HG02642 (cell line): ENCODE measurements at regions not wholly inside any gene's neighbourhood (a gene's known extent, or its start where the extent isn't known, plus 50 kb on each side); places are given as distances from the start of the nearest gene placed in this dataset.
"Not testable (repeated sequence)": the region's sequence is repeated elsewhere in the genome, so short reads cannot be mapped to it uniquely, and the experiment has no call there.

Experiments used
- ATAC-seq: cut with Tn5 transposase; IDR thresholded peaks from one replicate; pipeline ENCODE4 v1.9.1; 2021; ENCODE audit warnings: mild to moderate bottlenecking; ENCODE audit not compliant: unreplicated experiment, poor library complexity

DNA sequence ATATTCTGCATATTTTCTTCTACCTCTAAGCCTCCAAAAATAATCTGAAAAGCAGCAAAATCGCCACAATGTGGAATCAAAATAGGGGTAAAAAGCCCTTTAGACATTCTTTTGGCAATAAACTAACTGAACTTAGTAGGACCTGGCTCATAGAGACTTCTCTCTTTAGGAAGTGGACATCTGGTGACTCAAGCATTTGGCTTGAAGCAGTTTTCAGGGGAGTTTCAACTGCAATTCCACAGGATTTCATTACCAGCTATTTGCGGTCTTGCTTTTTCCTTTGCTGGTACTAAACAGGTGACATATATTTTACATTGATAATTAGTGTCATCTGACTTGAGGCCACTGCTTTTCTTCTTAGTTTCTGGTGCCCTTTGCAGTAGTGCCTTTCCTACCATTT is 173.2 kb upstream of the FBN2 start:
- no peak for ATAC-seq

DNA sequence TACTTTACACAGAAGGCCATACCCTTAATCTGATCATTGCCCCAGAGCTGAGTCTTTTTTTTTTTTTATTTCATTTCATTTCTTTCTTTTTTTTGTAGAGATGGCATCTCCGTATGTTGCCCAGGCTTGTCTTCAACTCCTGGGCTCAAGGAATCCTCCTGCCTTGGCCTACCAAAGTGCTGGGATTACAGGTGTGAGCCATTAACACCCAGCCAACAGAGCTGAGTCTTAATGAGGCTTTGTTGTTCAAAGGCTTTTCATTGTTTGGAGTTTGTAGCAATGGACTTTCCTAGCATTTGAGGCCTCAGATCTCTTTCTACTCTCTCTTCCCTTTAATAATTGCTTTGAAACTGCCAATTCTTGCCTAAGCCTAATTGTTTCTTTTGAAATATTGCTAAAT is 176.5 kb upstream of the FBN2 start:
- ATAC-seq = no peak

DNA sequence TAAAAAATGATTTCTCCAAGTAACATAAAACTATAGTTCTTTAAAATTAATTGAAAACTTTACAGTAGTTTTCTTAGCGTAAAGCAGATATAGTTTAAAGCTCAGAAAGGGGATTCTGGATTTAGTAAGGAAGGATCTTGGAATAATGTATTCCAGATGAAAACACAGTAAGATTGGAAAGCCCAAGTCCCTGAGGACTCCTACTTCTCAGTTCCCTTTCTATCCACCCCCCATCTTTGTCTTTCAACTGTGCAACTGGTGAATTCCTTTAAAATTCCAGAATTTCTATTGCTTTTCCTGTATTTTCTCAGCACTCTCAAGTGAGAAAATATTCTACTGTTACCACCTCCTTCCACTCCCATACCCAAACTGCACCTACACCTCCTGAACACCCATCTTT is 184.5 kb upstream of the FBN2 start:
- no peak for ATAC-seq

DNA sequence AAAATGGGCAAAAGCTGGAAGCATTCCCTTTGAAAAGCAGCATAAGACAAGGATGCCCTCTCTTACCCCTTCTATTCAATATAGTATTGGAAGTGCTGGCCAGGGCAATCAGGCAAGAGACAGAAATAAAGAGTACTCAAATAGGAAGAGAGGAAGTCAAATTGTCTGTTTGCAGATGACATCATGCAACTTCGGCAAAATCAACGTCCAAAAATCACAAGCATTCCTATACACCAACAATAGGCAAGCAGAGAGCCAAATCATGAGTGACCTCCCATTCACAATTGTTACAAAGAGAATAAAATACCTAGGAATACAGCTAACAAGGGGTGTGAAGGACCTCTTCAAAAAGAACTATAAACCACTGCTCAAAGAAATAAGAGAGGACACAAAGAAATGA is 192.0 kb upstream of the FBN2 start:
- ATAC-seq = not testable (repeated sequence)

DNA sequence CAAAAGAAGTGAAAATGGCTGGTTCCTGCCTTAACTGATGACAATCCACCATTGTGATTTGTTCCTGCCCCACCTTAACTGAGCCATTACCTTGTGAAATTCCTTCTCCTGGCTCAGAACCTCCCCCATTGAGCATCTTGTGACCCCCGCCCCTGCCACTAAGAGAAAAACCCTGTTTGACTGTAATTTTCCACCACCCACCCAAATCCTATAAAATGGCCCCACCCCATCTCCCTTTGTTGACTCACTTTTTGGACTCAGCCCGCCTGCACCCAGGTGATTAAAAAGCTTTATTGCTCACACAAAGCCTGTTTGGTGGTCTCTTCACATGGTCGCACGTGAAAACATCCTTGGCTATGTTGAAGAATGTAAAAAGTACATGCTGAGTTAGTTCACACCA is 197.6 kb upstream of the FBN2 start:
- not testable (repeated sequence) for ATAC-seq

DNA sequence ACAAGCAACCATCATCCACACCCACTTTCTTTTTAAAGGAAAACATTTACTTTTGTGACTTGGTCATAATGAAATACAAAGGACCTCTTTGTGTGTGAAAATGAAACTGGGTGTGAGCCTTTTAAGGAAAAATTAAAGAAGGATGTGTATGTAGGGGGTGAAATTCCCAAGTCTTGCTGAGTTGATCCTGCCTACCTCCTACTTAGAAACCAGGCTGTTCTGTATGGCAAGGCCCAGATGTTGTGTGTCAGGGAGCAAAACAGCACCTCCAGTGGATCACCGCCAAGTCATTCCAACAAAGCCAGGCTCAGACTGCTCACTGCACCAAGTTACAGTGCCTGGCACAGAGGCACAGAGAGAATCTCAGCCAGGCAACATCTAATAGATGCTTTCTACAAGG is 198.5 kb upstream of the FBN2 start:
- no peak for ATAC-seq

DNA sequence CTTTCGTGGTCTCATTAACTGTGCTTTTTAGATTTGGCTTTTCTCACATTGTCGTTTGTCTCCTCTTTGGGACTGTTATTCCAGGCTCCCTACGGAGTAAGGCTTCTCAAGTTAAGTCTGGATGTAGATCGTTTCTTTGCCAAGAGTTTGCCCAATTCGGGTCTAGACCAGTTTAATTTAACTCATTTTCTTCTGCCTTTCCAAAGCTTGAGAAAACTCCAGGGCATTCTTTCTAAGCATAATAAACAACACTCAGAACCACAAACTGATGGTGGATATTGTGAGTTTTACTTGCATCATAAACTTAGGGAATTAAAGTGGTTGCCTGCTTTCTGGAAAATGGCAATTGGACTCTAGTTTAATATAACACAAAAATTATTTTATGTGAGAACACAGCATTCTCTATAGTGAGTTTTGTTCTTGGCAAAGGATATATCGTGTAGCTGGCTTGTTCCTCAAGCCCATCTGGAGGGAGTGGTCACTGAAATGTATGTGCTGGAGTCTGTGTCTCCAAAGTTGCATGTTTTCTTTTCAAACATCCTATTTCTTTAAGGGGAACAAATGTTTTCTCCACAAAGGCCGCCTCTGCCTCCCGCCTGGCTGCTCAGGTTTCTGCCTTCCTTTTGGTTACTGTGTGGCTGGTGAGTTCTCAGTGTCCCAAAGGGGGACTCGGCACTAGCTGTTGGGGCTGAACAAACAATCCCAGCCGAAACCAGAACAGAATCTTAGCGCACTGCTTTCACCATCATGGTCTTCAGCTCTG is 211.3 kb upstream of the FBN2 start:
- ATAC-seq = no peak

DNA sequence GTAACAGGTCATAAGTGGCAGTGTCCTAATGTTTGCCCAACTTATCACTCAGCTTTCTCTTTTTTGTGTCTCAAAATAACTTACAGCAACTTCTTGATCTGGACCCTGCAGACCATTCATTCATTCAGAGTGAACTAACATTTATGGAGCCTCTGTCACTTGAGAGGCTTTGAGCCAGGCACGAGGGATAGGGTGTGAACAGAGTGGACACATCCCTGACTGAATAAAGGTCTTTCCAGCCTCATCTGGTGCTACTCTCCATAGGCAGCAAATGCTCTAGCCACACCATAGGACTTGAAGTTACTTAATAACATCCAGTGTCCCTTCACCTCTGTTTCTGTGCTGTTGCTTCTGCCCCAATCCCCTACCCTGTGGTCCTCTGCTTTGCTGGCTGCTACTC is 212.1 kb upstream of the FBN2 start:
- no peak for ATAC-seq

DNA sequence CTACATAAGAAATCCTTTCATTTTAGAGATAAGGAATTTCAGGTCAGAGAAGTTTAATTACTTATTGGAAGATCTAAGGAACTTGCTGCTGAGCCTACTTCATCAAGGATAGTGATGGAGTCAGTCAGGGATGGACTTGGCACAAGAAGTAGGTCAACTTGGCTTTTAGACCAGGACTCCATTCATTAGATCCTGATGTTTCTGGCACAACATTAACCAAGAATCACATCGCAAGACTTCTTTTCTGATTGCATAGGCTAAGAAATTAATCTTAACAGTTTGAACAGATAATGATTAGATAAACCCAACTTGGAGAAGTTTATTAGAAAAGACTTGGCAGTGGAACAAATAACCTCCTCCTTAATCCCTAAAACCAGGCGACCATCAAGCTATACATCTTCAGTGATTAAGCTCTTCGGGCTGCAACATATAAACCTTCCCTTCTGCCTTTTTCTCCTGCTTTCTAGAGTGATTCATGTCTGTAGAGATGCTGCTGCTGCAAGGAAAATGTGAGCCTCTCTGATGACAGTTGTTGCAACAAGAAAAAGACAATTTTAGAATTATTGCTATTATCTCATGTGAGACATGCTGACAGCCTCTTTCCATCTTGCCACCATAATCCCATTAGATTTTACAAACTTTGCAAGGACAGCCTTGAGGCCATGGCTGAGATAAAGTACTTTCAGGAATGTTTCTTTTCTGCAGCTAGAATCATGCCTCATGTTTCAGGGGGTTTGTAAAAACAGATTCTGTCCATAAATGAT is 207.9 kb upstream of the SLC27A6 start:
- no peak for ATAC-seq

DNA sequence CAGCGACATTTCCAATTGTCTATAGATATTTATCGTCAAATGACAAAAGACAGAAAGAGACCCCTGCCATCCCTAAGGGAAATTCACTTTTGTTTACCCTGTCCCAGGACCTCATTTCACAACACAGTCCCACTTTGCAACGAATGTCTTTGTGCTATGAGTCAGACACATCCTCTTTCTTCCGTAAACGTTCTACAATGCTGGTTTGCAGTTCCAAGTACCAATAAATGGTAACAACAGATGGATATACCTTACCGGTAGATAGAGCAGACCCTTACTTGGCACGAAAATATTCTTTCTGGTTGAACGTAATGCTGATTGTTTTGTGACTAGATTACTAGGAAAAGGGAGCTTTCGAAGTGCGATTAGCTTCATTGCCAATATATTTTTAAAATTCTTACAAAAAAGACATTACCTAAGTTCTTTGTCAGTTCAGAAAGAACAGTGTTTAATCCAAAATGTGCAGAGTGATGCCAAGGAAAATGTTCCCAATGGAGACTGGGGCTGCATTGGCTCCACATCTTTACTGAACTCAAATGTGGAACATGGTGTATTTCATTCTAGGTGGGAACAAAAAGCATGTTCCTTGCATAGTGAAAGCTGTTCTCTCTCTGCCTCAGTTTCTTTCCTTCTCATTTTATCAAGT is 202.5 kb upstream of the SLC27A6 start:
- ATAC-seq = no peak

DNA sequence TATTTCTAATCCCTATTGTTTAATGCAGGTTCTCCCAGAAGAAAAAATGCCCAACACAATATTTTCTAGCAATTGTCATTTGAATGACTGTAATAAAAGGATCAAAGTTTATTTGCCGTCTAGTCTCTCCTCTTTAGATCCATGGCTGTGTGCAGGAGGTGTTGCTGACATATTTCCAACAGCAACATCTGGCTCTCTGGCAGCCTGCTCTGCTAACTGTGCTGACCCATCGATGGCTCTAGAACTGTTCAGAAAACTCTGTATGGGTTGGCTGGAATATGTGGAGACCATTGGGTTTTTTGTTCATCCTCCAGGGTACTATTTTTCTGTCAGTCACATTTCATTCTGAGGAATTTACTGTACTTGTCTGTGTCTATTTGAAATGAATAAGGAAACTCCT is 202.0 kb upstream of the SLC27A6 start:
- no peak for ATAC-seq

DNA sequence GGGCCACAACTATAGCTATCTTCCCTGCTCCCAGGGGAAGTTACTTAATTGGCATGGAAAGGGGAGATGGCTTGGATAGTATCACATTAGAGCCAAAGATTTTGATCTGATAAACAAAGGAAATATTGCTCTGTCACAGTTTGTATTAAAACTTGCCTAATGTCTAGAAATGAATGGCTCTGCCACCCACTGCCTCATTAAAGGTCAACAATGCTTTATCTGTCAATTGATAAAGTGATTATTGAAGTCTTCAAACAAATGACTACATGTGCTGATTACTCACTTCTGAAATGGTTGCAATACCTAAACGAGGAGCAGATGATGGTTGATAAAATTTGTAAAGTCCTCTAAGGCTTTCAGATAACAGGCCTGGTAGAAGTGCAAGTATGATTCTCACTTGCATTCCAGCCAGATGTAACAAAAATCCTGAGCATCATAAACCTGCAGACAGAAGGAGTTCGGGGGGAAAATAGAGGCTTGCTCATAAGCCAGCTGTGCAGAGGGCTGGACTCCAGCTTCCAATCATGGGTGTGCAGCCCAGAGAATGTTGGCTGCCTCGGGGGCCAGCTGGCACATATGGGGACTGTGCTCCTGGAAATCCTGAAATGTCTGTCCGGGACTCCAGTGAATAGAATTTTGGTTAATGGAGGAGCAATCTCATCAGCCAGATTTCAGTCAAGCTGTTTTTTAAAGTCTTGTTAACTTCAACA is 200.5 kb upstream of the SLC27A6 start:
- ATAC-seq = no peak

DNA sequence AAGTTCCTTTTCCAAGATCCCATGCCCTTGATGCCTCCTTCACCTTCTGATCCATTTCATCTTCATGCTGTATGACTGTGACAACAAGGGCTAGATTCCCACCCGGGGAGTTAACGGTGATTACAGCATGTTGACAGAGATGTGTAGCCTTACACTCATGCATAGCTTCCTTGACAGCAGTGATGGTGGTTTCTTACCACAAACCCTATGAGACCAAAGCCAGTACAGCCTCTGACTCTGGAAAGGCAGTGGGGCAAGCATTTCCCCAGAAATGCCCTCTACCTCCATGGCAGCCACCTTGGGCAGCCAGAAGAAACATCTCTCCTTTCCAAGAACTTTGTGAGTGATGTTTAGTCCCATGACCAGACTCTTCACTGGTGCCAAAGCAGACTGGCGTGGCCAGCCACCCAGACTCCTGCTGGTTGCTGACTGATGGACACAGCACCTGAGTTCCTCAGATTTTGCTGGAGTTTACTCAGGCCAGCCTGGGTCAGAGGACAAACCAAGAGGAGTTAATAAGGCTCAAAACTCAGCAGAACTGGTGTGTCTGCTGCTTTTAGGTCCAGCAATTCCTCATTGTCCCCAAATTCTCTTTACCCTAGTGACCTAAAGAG is 199.7 kb upstream of the SLC27A6 start:
- no peak for ATAC-seq

DNA sequence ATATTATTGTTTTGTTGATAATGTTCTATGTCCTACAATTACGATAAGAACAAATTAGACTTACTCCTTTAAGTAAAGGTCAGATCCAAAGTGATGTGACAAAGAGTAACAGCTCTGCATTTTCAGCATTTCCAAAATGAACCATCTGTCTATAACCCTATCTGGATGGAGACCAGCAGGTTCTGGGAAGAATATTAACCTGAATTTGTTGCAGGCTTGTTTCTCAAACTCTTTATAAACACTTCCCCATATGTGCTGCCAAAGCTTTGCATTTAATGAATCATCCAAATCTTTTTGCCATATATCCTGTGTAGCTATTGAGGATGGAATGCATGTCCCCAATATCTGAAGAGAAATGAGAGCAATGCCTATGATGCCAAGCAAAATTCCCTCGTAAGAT is 198.9 kb upstream of the SLC27A6 start:
- ATAC-seq = no peak

DNA sequence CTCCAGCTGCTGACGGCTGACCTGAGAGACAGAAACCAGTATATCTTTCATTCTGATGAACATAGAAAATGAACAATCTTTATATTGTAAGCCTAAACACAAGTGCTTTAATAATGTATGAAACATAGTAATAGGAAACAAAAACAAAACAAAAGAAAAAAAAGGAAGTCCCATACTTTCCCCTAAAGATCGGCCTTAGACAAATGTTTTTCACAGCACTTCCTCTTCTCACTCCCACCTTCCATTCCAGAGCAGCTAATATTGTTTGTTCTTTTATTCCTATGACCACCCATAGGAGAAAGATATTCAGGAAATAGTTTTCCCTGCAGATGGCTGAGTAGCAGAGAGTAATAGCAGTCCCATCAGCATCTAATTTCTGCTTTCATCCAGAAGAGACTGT is 194.4 kb upstream of the SLC27A6 start:
- ATAC-seq = no peak

DNA sequence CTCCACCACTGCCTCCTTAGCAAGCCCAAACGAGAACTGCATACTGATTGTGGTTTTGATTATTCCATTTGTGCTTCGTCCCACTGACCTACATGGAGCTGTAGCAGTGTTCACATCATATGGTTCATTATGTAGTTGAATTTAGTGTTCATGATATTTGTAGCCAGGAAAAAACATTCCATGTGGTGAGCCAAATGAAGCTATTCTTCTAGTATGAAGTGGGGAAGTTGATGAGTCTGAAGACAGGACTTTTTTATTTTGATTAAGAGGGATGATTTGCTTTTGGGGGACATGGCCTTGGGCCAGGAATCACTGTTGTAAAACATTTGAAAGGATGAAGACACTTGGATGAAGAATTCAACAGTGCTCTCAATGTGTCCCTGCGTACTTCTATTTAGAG is 192.9 kb upstream of the SLC27A6 start:
- ATAC-seq = no peak

DNA sequence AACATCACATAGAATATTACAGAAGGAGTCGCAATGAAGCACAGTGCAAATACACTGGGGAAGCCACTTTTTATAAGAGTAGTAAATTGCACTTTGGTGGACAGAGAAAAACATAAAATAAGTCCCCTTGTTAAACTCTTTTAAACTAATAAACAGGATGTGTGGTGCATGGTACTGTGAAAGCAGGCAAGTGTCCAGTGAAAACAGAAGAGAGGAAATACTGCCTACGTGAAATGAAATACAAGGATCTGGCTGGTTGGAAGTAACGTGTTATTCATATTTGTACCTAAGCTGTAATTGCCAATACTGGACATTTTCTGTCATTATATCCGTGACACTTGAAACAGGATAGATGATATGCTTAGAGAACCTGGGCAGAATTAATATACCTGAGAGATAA is 191.9 kb upstream of the SLC27A6 start:
- ATAC-seq = no peak

DNA sequence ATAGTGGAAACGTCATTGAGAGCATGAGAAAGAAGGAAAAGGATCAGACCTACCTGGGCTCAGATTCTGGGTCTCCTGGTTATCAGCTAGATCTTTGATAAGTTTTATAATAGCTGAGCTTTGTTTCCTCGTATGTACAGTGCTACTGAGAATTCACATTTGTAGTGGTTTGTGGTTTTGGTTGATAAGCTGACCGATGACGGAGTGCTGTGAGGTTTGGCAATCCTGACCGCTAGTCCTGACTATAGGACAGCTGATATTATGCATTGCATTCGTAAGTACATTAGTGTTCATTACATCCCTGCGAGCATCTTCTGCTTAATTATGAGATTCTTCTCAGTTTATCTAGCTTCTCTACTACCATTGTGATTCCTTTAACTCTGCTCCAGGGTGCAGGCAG is 190.7 kb upstream of the SLC27A6 start:
- no peak for ATAC-seq

DNA sequence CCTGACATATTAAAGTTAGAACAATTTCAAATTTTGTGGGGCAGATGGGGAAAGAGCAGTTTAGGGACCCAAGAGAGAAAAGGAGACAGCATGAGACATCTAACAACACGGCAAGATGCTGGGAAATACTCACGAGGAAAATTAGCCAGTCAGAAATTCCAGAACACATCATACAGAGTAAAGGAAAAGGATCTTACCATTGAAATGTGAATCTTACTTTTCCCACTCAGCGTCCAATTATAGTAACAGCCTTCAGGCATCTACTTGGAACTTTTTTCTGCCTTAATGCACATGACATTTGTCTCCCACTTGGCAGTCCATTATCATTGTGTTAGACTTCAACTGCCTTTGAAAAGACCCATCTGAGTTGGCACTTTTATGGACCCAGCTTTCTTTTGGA is 189.7 kb upstream of the SLC27A6 start:
- no peak for ATAC-seq

DNA sequence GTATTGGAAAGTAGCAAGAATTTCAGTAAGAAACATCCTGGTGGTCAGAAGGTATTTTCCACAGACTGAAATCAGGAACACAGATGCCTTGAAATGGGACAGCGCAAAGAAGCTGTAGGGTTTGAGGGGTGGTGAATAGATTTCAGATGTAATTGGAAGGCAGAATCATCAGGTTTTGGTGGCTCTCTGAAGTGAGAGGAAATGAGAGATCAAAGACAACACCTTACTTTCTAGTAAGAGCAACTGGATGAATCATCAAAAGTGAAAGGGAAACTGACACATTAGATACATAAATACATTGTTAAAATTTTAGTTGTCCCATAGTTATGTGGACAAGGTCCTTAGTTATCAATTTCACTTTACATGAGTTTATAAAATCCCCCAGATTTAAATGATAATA is 188.2 kb upstream of the SLC27A6 start:
- ATAC-seq = peak; percentile 75
